HG02759 (cell line): ENCODE measurements at regions not wholly inside any gene's neighbourhood (a gene's known extent, or its start where the extent isn't known, plus 50 kb on each side); places are given as distances from the start of the nearest gene placed in this dataset.

Experiments used
- ATAC-seq: cut with Tn5 transposase; IDR thresholded peaks from one replicate; pipeline ENCODE4 v1.9.1; 2021; ENCODE audit warnings: mild to moderate bottlenecking, moderate library complexity; ENCODE audit not compliant: unreplicated experiment

DNA sequence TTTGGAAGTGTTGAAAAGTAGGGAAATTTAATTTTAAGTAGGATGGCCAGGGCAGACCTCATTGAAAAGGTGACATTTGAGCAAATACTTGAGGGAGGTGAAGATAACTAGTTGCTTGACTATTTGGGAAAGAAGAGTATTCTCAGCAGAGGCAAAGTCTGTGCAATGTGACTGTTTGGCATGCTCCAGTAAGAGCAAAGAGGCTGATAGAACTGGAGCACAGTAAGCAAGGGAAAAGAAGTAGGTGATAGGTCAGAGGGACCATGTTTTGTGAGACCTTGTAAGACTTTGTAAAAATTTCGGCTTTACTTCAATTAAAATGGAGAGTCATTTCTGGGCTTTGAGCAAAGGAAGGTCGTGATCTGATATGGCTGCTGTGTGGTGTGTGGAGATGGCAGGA, 335.8 kb downstream of the ZIC1 start:
- ATAC-seq: no peak

DNA sequence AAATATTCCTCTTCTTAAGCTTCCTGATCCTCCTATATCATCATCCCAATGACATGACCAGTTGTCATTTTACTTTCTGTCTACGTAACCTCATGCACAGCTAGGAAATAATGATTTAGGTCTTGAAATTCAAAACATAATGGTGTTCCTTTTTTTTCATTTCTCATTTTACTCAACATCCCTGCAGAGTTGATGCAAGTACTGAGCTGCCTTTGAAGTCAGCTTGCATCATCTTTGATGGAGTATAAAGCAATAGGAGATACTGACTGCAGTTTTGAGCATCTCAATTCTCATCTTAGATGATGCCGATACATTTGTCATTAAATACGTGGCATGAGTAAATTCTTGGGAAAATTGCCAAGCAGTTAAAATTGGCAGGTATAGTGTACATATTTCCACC, 346.1 kb downstream of the ZIC1 start:
- no peak for ATAC-seq

DNA sequence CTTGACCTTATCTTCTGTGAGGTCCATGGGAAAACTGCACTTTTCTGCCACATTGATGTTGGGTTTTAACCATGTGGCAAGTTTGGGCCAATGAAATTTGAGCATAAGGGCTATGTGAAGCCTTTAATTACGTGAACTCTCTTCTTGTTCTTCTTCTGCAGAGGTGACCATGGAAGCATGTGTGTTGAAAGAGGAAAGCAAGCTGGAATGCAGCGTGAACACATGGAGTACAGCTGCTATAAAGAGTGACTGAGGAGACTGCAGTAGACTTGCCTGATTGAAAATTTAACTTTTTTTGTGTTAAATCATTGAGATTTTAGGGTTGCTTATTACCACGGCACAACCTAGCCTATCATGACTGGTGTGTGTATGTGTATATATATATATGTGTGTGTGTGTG, 347.3 kb downstream of the ZIC1 start:
- ATAC-seq: no peak

DNA sequence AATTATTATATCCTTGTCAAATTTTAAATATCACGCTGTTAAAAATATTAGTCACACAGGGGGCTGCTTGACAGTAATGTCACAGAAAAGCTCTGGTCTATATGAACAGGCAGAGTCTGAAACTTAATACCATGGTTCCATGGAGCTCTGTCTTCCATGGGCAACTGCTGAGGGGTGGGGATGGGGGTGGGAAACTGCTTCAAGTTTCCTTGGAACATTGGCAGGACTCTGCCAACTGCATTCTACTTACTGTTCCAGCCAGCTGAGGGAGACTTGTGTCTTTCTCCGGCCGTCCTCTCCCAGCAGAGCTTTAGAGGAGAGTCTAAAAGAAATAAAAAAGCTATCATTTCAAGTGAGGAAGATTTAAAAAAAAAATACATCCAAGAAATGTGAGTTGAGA, 348.7 kb downstream of the ZIC1 start:
- ATAC-seq: no peak

DNA sequence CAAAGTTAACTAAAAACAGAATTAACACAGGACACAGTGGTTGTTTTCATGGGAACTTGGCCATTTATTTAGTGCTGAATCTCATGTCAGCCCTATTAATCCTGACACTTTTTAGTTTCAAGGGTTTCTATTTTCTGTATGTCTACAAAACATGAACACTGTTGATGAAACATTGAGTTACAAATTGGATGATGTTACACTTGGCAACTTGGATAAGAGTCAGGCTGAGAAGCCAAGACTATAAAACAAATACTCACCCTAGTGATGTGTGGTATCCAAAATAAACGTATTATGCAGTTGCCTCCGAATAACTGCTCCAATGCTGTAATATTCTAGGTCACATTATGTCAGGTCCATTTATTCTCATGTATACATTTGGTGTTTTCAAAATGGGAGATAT, 349.6 kb downstream of the ZIC1 start:
- no peak for ATAC-seq

DNA sequence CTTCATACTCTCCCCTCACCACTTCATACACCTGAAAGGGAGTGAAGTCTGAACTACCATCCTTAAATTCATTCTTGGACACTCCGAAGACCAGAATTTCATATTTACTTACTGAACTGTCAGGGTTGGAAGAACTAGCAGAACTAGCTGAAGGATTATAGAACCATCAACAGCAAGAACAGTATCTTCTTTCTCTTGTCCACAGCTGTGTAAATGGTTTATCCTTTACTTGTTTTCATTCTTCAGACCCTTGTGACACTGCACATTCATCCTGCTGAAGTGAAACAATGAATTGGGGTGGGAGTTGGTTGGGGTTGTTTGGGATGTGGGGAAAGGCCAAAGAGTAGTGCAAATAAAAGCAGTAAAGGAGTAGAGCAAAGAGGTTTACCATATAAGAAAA, 350.9 kb downstream of the ZIC1 start:
- no peak for ATAC-seq

DNA sequence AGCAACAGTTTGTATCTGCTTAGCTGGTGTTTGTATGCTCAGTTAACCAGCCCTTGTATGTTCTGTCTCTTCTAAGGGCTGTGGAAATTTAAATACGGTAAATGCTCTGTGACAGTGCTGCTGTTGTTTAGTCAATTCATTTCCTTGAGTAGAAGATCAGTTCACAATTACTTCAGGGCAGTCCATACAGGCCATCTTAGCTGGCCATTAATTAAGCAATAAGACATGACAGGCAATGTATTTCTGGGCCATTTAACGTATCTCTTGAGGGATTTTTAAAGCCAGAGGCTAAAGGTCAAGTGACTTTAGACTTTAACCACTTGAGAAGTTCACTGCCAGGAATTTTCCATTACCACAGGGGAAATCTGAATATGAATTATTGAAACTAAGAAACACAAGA, 351.8 kb downstream of the ZIC1 start:
- no peak for ATAC-seq

DNA sequence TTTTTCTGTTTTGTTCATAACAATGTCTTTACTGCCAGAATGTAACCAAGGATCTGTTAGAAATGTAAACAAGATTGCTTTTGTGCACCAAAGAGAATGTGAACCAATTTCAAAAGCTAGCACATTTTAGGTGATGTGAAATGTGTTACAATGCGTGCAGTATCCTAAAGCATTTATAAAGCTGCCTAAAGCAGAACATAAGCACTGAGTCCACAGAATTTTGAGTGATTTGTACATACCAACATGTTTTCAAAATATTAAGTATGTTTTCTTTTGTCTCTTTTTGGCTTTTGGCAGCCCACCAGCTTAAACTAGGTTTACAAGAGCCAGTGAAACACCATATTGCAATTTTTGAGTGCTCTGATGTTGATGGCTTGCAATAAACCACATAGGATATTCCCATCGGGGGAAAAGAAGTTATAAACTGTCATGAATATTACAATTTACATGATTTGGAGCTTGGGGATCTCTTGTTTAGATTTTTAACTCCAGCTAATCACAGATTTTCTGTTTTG, 364.0 kb downstream of the ZIC1 start:
- ATAC-seq: no peak

DNA sequence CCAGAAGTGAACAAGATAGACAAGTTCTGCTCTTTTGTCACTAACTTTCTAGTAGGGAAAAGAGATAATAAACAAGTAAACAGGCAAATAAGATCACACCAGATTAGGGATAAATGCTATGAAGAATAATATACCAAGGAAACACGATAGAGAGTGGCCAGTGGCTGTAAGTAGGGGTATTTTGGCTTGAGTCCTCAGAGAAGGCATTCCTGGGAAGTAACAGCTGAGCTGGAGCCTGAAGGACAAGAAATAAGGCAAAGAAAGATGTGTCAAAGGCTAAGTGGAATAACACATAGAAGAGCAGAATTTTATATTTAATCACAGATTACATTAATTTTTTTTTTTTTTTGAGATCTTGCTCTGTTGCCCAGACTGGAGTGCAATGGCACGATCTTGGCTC, 366.2 kb downstream of the ZIC1 start:
- ATAC-seq: no peak

DNA sequence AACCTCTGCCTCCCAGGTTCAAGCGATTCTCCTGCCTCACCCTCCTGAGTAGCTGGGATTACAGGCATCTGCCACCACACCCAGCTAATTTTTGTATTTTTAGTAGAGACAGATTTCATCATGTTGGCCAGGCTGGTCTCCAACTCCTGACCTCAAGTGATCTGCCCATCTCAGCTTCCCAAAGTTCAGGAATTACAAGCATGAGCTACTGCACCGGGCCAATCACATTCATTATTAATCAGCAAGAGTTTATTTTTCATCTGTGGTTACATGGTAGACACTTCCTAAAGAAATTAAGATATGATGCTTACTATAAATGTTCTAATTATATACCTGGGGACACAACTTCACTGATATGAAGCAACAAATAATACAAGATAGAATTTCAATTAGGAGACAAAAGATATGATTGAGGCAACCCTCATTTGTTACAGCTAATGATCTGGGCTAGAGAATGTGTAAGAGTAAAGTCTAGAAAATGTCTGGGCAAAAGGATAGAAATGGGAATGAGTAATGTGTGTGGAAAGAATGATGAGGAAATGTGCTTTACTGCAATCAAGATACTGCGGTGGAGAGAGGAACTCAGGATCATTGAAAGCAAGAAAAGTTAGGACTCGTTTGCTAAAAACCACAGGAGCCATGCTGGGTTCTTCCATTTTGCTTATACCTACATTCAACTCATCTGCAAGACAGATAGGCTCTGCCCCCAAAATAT, 366.8 kb downstream of the ZIC1 start:
- no peak for ATAC-seq

DNA sequence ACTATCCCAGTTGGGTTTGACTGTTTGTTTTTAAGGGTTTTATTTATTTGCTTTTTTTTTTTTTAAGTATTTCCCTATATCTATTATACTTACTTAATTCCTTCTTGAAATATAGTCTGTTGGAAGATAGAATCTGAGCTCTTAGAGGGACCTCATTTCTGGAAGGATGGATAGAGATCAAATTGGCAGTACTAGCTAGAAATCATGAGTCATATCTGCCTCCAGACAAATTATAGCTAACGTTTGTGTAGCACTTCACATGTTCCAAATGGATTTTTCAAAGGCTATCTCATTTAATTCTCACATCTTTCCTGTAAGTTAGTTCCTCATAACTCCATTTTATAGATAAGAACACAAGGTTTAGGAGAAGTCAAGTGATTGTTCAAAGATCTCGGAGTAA, 384.7 kb downstream of the ZIC1 start:
- no peak for ATAC-seq

DNA sequence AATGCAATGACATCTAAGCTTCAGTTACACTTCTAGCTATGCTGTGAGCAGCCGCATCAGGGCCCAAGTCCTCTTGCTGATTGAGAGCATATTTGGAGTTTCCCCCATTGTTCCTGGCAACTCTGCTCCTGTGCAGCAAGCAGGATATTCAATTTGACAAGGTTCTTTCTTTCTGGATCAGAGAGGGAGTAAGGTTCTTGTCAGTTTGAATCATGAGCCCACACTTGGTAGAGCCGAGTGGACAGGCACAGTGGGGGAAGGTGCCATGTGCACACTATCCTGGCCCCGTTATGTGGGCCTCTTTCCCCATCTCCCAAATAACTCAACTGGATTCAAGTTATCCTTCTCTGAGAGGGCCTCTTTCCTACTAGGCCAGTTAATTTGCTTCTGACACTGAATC, 385.4 kb downstream of the ZIC1 start:
- ATAC-seq: no peak

DNA sequence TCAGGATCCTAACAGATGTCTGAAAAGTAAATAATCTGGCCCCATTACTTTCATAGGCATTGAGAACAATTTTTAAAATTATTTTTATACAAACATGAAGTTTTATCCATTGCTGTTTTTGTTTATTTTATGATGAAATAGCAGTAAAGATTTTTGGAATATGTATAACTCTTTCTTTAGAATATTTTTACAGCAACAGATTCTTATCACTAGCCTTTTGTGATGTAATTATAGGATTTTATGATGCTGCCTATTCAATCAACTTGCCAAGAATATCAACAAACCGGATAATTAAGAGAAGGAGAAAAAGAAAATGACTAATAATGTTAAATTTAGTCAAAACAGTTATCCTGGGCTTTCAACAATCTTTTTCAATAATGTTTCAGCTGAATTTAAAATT, 386.3 kb downstream of the ZIC1 start:
- ATAC-seq: no peak

DNA sequence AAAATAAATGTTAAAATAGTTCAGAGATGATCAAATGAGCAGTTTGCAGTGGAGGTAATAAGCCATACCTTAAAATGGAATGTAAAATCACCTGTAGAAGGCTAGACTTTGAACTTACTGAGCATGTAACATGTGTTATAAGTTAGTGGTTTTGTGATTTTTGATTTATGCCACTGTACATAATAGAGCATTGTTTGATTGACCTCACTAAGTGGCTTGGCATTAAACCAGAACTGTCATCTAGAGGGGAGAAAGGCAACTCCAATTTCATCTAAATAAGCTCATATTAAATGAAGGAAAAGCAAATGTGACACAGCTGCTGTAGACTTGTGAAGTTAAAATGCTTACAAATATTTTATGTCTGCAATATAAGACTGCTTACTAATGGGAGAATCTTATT, 387.9 kb downstream of the ZIC1 start:
- no peak for ATAC-seq

DNA sequence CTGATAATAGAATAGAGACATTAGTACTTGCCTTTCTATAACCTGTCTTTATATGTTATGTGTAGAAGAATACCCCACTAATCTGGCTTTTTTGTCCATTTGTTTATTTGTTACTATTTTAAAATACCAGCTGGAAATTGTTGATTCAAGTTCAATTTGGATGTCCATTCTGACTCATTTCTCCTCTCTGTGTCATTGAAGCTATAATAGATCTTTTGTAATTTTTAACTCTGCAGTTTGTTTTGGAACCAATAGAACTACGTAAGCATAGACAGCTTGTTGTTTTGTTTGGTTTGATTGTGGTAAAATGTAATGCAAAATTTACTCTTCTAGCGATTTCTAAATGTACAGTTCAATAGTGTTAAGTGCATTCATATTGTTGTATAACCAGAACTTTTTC, 390.4 kb downstream of the ZIC1 start:
- no peak for ATAC-seq

DNA sequence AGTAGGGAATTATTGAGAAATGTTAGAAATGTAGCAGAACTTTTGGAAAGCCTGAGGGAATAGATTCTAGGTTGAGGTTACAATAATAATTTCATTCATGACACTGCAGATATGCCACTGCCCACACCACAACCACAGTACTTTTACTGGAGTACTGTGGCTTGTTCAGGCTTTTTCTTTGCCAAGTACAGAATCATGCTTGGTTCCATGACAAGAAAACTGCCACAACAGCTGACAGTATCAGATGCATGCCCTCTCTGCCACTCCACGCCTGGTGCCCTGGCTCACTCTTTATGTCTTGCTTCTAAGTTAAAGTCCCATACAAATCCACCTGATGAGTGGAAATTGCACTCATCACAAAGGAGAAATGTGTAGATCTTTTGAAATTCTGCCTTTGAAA, 398.6 kb downstream of the ZIC1 start:
- ATAC-seq: no peak

DNA sequence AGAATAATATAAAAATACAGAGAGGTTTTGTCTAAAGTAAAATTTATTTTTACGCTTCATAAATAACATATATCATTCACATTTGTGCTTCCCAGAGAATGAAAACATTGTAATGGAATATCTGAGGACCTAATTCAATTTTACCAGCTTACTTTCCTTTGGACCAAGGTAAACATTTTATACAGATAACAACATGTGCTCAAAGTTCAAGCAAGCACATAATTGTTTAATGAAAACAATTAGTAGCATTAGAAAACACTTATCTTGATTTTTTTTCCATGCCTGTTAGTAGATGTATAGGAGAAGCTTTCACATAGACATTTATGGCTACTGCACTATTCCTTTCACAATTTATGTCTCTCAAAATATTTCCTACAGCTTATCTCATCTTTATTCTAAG, 400.0 kb downstream of the ZIC1 start:
- no peak for ATAC-seq

DNA sequence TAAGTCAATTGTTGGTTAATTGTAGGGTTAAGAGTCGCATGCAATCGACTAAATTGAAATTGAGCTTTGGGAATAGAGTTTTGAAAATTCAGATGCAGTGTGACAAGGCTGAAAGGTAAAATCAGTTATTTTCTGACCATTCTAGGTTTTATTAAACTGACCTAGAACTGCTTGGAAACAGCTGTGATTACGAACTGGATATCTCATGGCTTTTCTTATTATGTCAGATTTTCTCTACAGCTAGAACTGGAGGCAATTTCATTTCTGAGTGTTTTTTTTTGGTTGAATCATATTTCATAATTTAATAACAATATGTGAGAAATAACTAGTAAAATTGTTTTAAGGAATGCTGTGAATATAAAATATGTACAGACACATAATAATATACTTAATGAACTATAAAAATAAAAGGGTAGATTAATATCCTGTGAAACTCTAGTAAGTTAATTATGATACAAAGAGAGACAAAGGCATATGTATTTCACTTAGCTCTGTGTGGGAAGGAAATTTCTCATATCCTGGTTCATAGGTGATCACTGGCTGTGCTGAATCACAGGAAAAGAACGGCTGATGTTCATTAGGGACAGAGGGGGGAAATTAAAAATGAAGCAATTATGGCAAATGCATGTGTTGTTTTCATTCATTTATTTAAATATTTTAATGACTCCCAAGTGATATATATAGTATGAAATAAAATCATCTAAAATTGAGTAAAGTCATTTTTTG, 403.2 kb downstream of the ZIC1 start:
- ATAC-seq: no peak

DNA sequence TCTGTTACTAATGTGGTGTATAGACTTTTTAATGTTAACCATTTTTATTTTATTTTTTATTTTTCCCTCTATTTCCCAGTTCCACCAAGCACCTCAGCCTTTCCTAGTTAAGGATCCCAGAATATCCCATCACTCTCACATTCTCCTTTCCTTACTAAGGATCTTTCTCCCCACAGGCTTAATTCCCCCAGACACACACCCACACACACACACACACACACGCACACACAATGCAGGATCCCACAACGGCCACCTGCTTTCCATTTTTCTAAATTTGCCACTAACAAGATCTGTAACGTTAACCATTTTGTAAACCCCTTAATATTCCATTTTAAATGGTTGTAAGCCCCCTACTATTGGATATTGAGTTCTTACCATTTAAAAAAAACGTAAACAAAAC, 404.1 kb downstream of the ZIC1 start:
- no peak for ATAC-seq

DNA sequence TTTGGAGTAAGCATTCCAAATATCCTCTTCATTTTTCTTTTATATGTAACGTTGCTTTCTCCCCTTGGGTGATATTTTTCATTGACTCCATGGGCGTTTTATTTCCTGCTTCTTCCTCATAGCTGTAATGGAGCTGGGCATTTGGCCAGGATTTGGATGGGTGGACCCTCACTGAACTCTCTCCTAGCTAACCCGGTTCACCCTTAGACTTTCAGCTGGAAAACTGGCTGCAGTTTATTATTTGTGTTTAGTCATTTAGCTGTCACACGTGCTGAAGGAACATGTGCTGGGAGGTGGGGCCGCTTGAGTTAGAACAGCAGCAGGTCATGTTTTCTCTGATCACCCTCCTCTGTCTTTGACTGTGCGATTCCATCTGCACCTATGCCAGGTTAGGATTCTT, 407.6 kb downstream of the ZIC1 start:
- ATAC-seq: no peak

DNA sequence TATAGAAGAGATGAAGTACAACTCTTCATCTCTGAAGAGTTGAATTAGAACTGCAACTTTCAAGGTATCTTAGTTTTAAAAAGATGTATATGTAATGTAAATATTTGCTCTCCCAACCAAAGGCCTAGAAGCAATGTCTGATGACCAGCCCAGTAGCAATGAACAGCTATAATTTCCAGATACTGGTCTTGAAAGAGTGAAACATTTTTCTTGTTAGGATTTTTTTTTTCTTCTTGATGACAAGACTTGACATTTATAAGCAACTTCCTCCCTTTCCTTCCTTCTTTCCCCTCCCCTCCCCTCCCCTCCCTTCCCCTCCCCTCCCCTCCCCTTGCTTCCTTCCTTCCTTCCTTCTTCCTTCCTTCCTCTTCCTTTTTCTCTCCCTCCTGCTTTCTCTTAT, 423.4 kb downstream of the ZIC1 start:
- ATAC-seq: no peak

DNA sequence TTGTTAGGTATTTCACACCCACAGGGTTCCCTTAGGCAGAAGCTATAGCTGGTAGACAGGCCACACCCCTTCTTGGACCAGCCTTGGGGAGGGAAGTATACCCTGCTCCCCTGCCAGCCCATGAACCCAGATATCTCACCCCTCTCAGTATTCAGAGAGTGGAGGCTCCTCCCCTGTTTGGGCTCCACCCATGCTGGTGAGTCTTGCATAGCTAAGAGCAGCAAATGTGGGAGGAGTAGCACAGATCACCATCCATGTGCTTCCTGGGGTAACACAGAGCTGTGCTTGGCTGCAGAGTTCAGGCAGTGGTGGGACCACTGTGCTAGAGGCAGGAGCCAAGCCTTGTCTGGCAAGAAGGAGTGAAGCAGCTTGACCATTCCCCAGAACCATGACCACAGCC, 427.2 kb downstream of the ZIC1 start:
- ATAC-seq: no peak

DNA sequence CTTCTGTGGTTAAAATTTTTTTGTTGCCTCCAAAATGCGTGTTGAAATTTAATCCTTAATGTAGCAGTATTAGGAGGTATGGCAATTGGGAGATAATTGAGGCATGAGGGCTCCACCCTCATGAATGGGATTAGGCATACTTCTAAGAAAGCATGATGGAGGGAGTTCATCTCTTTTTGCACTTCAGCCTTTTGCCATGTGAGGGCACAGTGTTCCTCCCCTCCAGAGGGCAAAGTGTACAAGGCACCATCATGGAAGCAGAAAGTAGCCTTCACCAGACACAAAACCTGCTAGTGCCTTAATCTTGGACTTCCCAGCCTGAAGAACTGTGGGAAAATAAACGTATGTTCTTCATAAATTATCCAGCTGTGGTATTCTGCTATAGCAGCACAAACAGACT, 429.5 kb downstream of the ZIC1 start:
- no peak for ATAC-seq
